Hepatocyte (in vitro differentiated cells): ENCODE measurements at regions not wholly inside any gene's neighbourhood (a gene's known extent, or its start where the extent isn't known, plus 50 kb on each side); places are given as distances from the start of the nearest gene placed in this dataset.

ENCODE experiments used
- DNase-seq: peaks from one replicate; pipeline ENCODE4 v3.0.0-alpha.2; 2016; ENCODE audit warnings: low spot score
- H2AFZ ChIP-seq: fragments of 200-600 bp; sonication (generic); 2 replicates; pipeline ENCODE4 v1.6.0; 2016; ENCODE audit warnings: antibody characterized with exemption, mild to moderate bottlenecking
- H3K27ac ChIP-seq: fragments of 200-600 bp; sonication (generic); 2 replicates; pipeline ENCODE4 v1.5.1; 2016; ENCODE audit warnings: mild to moderate bottlenecking
- H3K27me3 ChIP-seq: fragments of 200-600 bp; sonication (generic); 2 replicates; pipeline ENCODE4 v1.6.1; 2016
- H3K36me3 ChIP-seq: fragments of 200-600 bp; sonication (generic); replicated peaks from 2 replicates; pipeline ENCODE4 v1.5.1; 2016; ENCODE audit warnings: low read depth; ENCODE audit not compliant: insufficient read depth
- H3K4me1 ChIP-seq: fragments of 200-600 bp; sonication (generic); 2 replicates; pipeline ENCODE4 v1.5.1; 2016; ENCODE audit warnings: mild to moderate bottlenecking, moderate library complexity; ENCODE audit not compliant: insufficient read depth
- H3K4me2 ChIP-seq: fragments of 200-600 bp; sonication (generic); 2 replicates; pipeline ENCODE4 v1.6.0; 2016
- H3K4me3 ChIP-seq: fragments of 200-600 bp; sonication (generic); 2 replicates; pipeline ENCODE4 v1.5.1; 2016; ENCODE audit warnings: mild to moderate bottlenecking
- H3K79me2 ChIP-seq: fragments of 200-600 bp; sonication (generic); 2 replicates; pipeline ENCODE4 v1.6.0; 2017; ENCODE audit warnings: mild to moderate bottlenecking
- H3K9me2 ChIP-seq: fragments of 200-600 bp; sonication (generic); replicated peaks from 2 replicates; pipeline ENCODE4 v1.6.0; 2017; ENCODE audit warnings: mild to moderate bottlenecking; ENCODE audit not compliant: insufficient read depth
- H3K9me3 ChIP-seq: fragments of 200-600 bp; sonication (generic); 2 replicates; pipeline ENCODE4 v1.5.1; 2016; ENCODE audit warnings: low read depth, mild to moderate bottlenecking
- H4K20me1 ChIP-seq: fragments of 200-600 bp; sonication (generic); 2 replicates; pipeline ENCODE4 v1.6.0; 2016; ENCODE audit warnings: mild to moderate bottlenecking; ENCODE audit not compliant: insufficient read depth, poor library complexity, severe bottlenecking
- EZH2 ChIP-seq: fragments of 200-600 bp; sonication (generic); IDR thresholded peaks from 2 replicates; pipeline ENCODE4 v1.6.1; 2016; ENCODE audit warnings: antibody characterized with exemption, mild to moderate bottlenecking, borderline replicate concordance
- EZH2phosphoT487 ChIP-seq: fragments of 200-600 bp; sonication (generic); IDR thresholded peaks from one replicate; pipeline ENCODE4 v1.6.1; 2018; ENCODE audit warnings: antibody characterized with exemption, mild to moderate bottlenecking, low read depth, moderate library complexity; ENCODE audit not compliant: unreplicated experiment, severe bottlenecking
- WGBS: methylation state at CpG from one replicate; pipeline ENCODE4 v1.1.6; 2016; ENCODE audit warnings: low lambda C conversion rate; ENCODE audit errors: missing lambda C conversion rate; 5-methylcytosine and 5-hydroxymethylcytosine counted together
- TF ChIP-seq, protein P1 (sequence below): fragments of 200-600 bp; sonication (generic); IDR thresholded peaks from 2 replicates; pipeline ENCODE4 v1.5.1; 2016; ENCODE audit warnings: antibody characterized with exemption, mild to moderate bottlenecking; ENCODE audit not compliant: poor library complexity

DNA sequence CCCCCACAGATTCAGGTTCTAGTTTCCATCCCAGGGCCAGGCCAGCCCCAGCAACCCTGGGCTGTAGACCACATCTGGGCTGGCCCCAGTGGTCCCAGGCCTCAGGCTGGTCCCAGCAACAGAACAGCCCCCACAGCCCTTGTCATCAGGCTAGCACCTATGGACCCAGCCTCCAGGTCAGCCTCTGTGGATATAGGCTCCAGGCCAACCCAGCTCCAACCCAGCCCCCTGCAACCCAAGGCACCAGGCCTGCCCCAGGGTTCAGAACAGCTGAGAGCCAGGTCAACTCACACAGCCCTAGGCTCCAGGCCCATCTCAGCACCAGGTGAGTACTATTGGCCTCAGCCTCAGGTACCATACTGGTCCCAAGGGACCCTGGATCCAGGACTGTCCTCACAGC is 155.3 kb downstream of the PWWP3B start:
- Histone ChIP-seq H3K9me2 (no peaks in the 10 kb centered on the region), H4K20me1 (no peaks in the 10 kb centered on the region), H2AFZ (no peak overlapping the region), H3K9me3 (no peaks in the 10 kb centered on the region), H3K27me3 (no peaks in the 10 kb centered on the region), H3K79me2 (no peaks in the 10 kb centered on the region), H3K4me1 (no peaks in the 10 kb centered on the region), H3K4me3 (no peak overlapping the region), H3K36me3 (no peaks in the 10 kb centered on the region), H3K27ac (no peak overlapping the region), H3K4me2 (no peak overlapping the region)
- DNase-seq, result no peak
- TF ChIP-seq EZH2phosphoT487, result no peak
- no peak for TF ChIP-seq EZH2
- TF ChIP-seq, protein P1, sequence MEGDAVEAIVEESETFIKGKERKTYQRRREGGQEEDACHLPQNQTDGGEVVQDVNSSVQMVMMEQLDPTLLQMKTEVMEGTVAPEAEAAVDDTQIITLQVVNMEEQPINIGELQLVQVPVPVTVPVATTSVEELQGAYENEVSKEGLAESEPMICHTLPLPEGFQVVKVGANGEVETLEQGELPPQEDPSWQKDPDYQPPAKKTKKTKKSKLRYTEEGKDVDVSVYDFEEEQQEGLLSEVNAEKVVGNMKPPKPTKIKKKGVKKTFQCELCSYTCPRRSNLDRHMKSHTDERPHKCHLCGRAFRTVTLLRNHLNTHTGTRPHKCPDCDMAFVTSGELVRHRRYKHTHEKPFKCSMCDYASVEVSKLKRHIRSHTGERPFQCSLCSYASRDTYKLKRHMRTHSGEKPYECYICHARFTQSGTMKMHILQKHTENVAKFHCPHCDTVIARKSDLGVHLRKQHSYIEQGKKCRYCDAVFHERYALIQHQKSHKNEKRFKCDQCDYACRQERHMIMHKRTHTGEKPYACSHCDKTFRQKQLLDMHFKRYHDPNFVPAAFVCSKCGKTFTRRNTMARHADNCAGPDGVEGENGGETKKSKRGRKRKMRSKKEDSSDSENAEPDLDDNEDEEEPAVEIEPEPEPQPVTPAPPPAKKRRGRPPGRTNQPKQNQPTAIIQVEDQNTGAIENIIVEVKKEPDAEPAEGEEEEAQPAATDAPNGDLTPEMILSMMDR, result no peak

DNA sequence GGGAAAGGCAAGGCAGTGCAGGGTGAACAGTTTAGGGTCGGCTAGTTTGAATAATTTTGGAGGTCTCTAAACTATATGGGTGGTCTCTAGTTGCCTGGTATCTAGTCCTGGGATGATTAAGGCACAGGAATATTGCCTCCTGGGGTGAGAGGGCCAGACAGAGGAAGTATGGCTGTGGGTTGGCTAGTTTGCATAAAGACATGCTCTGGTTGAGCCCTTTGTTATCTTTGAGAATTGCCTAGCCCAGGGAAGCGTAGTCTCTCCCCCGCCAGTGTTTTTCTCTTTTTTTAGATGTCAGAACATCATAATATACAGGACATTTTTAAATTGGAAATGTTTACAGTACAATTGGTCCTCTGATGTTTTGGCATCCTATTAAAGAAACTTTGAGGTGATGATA is 163.5 kb downstream of the PWWP3B start:
- Histone ChIP-seq H3K27me3 (no peaks in the 10 kb centered on the region), H2AFZ (no peak overlapping the region), H3K27ac (no peak overlapping the region), H3K4me1 (no peaks in the 10 kb centered on the region), H3K9me3 (no peaks in the 10 kb centered on the region), H3K4me3 (no peak overlapping the region), H3K79me2 (no peaks in the 10 kb centered on the region), H3K4me2 (no peak overlapping the region), H4K20me1 (no peaks in the 10 kb centered on the region), H3K9me2 (no peaks in the 10 kb centered on the region), H3K36me3 (no peaks in the 10 kb centered on the region)
- no peak for DNase-seq
- 66% methylated on average over 3 of the region's 3 CpGs for WGBS
- TF ChIP-seq EZH2 (no peak), EZH2phosphoT487 (no peak)
- TF ChIP-seq, protein P1, result no peak

DNA sequence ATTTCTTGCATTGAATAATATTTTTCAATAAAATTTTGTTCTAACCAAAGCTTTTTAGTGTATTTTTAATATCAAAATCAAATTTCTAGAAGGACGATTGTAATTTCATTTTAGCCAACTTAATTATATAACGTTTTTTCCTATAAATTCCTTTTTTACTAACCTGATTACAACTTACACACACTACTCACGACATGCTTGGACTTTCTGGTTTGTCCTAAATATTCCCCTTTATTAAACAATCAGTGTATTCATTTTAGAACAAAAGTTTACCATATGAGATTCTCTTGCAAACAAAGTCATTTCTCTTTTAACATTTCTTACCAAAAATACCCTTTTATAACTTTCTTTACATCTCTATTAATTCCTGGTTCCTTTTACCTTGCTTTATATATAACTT is 173.7 kb downstream of the PWWP3B start:
- Histone ChIP-seq H2AFZ (no peak overlapping the region), H3K9me3 (no peaks in the 10 kb centered on the region), H4K20me1 (no peaks in the 10 kb centered on the region), H3K9me2 (no peaks in the 10 kb centered on the region), H3K27ac (no peak overlapping the region), H3K36me3 (no peaks in the 10 kb centered on the region), H3K4me1 (no peaks in the 10 kb centered on the region), H3K4me3 (no peak overlapping the region), H3K27me3 (no peaks in the 10 kb centered on the region), H3K79me2 (no peaks in the 10 kb centered on the region), H3K4me2 (no peak overlapping the region)
- no peak for DNase-seq
- no peak for TF ChIP-seq EZH2phosphoT487
- TF ChIP-seq, protein P1, result no peak
- no peak for TF ChIP-seq EZH2
- 36% methylated on average over 3 of the region's 3 CpGs for WGBS

DNA sequence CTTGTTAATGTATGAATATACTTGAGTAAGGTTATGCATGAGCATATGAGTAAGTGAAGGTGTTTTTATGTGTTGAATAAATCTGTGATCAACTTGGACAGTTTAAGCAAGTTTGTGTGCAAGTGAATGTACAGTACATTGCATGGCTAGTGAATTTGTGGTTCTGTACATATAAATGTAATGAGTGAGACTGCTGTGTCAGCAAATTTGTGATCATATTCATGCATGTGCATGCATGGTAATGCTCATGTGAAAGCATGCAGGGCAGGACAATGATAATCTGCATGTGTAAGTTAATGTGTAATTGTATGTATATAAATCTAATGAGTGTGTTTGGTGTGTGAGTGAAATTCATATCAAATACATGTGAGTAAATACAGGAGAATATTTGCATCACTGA is 188.5 kb downstream of the PWWP3B start:
- no peak overlapping the region for H3K4me2 ChIP-seq
- no peak overlapping the region for H3K27ac ChIP-seq
- no peaks in the 10 kb centered on the region for H3K4me1 ChIP-seq
- H4K20me1 ChIP-seq, result no peaks in the 10 kb centered on the region
- no peak overlapping the region for H3K4me3 ChIP-seq
- H3K36me3 ChIP-seq, result no peaks in the 10 kb centered on the region
- H3K9me3 ChIP-seq, result no peaks in the 10 kb centered on the region
- H3K27me3 ChIP-seq, result no peaks in the 10 kb centered on the region
- no peak for DNase-seq
- TF ChIP-seq EZH2phosphoT487, result no peak
- no peak for TF ChIP-seq EZH2
- TF ChIP-seq, protein P1, result no peak
- H3K79me2 ChIP-seq, result no peaks in the 10 kb centered on the region
- H2AFZ ChIP-seq, result no peak overlapping the region
- H3K9me2 ChIP-seq, result no peaks in the 10 kb centered on the region
